DMS153 treated with DMSO at 0.1 percent for 48 hours (cell line): ENCODE measurements at regions not wholly inside any gene's neighbourhood (a gene's known extent, or its start where the extent isn't known, plus 50 kb on each side); places are given as distances from the start of the nearest gene placed in this dataset.
A peak's percentile ranks its signal among the peaks of the same experiment; 100 is the strongest.
"Not testable (repeated sequence)": the region's sequence is repeated elsewhere in the genome, so short reads cannot be mapped to it uniquely, and the experiment has no call there.

Experiments used
- DNase-seq: peaks from one replicate; lab custom pipeline; 2025; ENCODE audit not compliant: unreplicated experiment; lab: John Stamatoyannopoulos, UW

GRCh38 chr21:32823296-32823695 lies 51.7 kb upstream of the PAXBP1 start:
- not testable (repeated sequence) for DNase-seq

- DNase-seq: no peak
These were observed 53.4 kb upstream of the PAXBP1 start for GRCh38 chr21:32824950-32825349.

- peak; percentile 9 for DNase-seq
These were observed 55.0 kb upstream of the PAXBP1 start for GRCh38 chr21:32826329-32827167.

GRCh38 chr21:32828908-32829307 lies 57.4 kb upstream of the PAXBP1 start:
- DNase-seq: no peak

- DNase-seq: no peak
These were observed 57.9 kb upstream of the PAXBP1 start for GRCh38 chr21:32829504-32829903.

- DNase-seq: not testable (repeated sequence)
These were observed 60.2 kb upstream of the PAXBP1 start for GRCh38 chr21:32831779-32832178.

GRCh38 chr21:32834211-32834915 lies 62.8 kb upstream of the PAXBP1 start:
- DNase-seq: no peak

- DNase-seq: no peak
These were observed 63.3 kb upstream of the PAXBP1 start for GRCh38 chr21:32834916-32835235.

- DNase-seq: no peak
These were observed 70.6 kb upstream of the PAXBP1 start for GRCh38 chr21:32842146-32842545.

- no peak for DNase-seq
These were observed 72.0 kb upstream of the PAXBP1 start for GRCh38 chr21:32843561-32843960.

GRCh38 chr21:32844076-32844475 lies 72.5 kb upstream of the PAXBP1 start:
- DNase-seq: no peak

- DNase-seq: no peak
These were observed 73.3 kb upstream of the PAXBP1 start for GRCh38 chr21:32844653-32845436.

- no peak for DNase-seq
These were observed 87.1 kb upstream of the PAXBP1 start for GRCh38 chr21:32858628-32859027.

GRCh38 chr21:32860399-32860798 lies 88.8 kb upstream of the PAXBP1 start:
- no peak for DNase-seq

GRCh38 chr21:32861866-32862265 lies 90.3 kb upstream of the PAXBP1 start:
- DNase-seq: no peak

- DNase-seq: no peak
These were observed 96.0 kb upstream of the PAXBP1 start for GRCh38 chr21:32867597-32867996.

GRCh38 chr21:32868631-32869454 lies 97.3 kb upstream of the PAXBP1 start:
- DNase-seq: no peak

GRCh38 chr21:32869459-32869858 lies 97.9 kb upstream of the PAXBP1 start:
- no peak for DNase-seq

- DNase-seq: no peak
These were observed 104.9 kb upstream of the PAXBP1 start for GRCh38 chr21:32876426-32876825.

- not testable (repeated sequence) for DNase-seq
These were observed 106.3 kb upstream of the PAXBP1 start for GRCh38 chr21:32877888-32878287.

- no peak for DNase-seq
These were observed 107.1 kb upstream of the PAXBP1 start for GRCh38 chr21:32878661-32879060.
